SKM-1 (cell line): ENCODE measurements at regions not wholly inside any gene's neighbourhood (a gene's known extent, or its start where the extent isn't known, plus 50 kb on each side); places are given as distances from the start of the nearest gene placed in this dataset.

Source experiments
- DNase-seq: peaks from one replicate; lab custom pipeline; 2025; ENCODE audit not compliant: unreplicated experiment; lab: John Stamatoyannopoulos, UW

- DNase-seq, result no peak
Observed at GRCh38 chr1:217373761-217374701, 256.9 kb downstream of the GPATCH2 start.

GRCh38 chr1:217372049-217372970, 258.6 kb downstream of the GPATCH2 start:
- DNase-seq, result no peak

- DNase-seq, result no peak
Observed at GRCh38 chr1:217370757-217371156, 260.1 kb downstream of the GPATCH2 start.

GRCh38 chr1:217369996-217370551, 260.8 kb downstream of the GPATCH2 start:
- DNase-seq, result no peak

- DNase-seq, result no peak
Observed at GRCh38 chr1:217369271-217369981, 261.5 kb downstream of the GPATCH2 start.

- DNase-seq, result no peak
Observed at GRCh38 chr1:217364220-217364619, 266.7 kb downstream of the GPATCH2 start.

- DNase-seq, result no peak
Observed at GRCh38 chr1:217363319-217363718, 267.6 kb downstream of the GPATCH2 start.

GRCh38 chr1:217360510-217360909, 270.4 kb downstream of the GPATCH2 start:
- no peak for DNase-seq

- DNase-seq, result no peak
Observed at GRCh38 chr1:217354895-217355294, 276.0 kb downstream of the GPATCH2 start.

- no peak for DNase-seq
Observed at GRCh38 chr1:217348960-217349664, 281.8 kb downstream of the GPATCH2 start.

GRCh38 chr1:217344712-217345111, 286.2 kb downstream of the GPATCH2 start:
- DNase-seq, result no peak

- no peak for DNase-seq
Observed at GRCh38 chr1:217343907-217344306, 287.0 kb downstream of the GPATCH2 start.

GRCh38 chr1:217342105-217342504, 288.8 kb downstream of the GPATCH2 start:
- peak; percentile 15 for DNase-seq

GRCh38 chr1:217336724-217337123, 294.2 kb downstream of the GPATCH2 start:
- no peak for DNase-seq

- peak; percentile 14 for DNase-seq
Observed at GRCh38 chr1:217333939-217334338, 297.0 kb downstream of the GPATCH2 start.

- DNase-seq, result no peak
Observed at GRCh38 chr1:217332431-217333065, 298.3 kb downstream of the GPATCH2 start.

- DNase-seq, result no peak
Observed at GRCh38 chr1:217331698-217332097, 299.2 kb downstream of the GPATCH2 start.

GRCh38 chr1:217327901-217328300, 303.0 kb downstream of the GPATCH2 start:
- no peak for DNase-seq

GRCh38 chr1:217322834-217323233, 308.1 kb downstream of the GPATCH2 start:
- DNase-seq, result peak; percentile 30

GRCh38 chr1:217315346-217315745, 315.5 kb downstream of the GPATCH2 start:
- DNase-seq, result no peak
